Glomerular endothelial cell (primary cell): ENCODE measurements at regions not wholly inside any gene's neighbourhood (a gene's known extent, or its start where the extent isn't known, plus 50 kb on each side); places are given as distances from the start of the nearest gene placed in this dataset.

Source experiments
- DNase-seq: peaks from one replicate; pipeline ENCODE4 v3.0.0-alpha.2; 2011; ENCODE audit warnings: low read depth, low spot score; ENCODE audit errors: extremely low read depth

DNA sequence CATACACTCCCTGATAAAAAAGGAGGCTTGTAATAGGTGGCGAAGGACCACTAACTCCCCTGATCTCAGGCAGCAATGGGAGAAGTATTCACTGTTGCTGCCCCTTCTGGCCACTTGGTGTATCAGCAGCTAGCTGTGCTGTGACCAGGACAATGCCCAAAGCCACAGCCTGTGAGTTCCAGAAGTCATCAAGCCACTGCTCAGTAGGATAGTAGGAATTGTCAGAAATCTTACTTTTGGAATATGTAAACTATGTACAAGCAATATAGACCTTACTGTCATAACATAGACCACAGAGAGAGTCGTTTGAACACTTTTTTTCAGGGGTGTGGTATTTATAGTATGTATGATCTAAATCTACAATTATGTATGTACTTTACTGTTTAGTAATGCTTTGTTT lies 248.3 kb upstream of the CAMK1G start:
- DNase-seq = no peak

- DNase-seq = no peak
Observed at GRCh38 chr1:209341146-209341545, 242.4 kb upstream of the CAMK1G start.

DNA sequence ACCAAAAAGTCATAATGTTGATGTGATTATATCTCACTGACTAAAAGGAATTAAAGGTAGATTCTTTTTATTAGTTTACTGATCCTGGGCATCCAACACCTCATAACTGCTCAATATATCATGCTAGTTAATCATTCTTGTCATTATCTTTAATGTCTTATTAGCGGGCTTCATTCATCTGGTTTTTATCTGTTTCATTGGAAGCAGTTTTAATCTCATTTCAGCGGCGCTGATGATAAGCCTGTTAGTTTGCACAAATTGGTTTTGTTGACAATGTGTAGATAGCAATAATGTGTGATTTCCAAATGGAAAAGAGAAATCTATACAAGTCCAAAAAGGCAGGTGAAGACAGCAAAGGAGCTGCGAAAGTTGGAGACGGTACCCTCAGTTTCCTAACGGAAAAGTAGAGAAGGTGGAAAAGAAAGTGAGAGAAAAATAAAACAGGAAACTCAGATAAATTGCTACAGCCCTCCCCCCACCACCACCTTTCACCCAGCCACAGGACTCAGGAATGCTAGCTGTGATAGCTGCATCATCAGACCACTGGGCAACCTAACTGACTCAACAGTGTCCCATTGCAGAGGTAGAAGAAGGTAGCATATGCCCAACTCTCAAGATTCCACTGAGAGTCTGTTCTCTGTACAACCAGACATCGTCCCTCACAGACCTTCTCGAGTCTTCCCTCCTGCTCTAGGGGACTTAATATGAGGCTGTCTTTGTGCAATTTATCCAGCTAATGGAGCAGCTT lies 241.7 kb upstream of the CAMK1G start:
- no peak for DNase-seq

GRCh38 chr1:209342441-209343175 lies 240.9 kb upstream of the CAMK1G start:
- DNase-seq = no peak

DNA sequence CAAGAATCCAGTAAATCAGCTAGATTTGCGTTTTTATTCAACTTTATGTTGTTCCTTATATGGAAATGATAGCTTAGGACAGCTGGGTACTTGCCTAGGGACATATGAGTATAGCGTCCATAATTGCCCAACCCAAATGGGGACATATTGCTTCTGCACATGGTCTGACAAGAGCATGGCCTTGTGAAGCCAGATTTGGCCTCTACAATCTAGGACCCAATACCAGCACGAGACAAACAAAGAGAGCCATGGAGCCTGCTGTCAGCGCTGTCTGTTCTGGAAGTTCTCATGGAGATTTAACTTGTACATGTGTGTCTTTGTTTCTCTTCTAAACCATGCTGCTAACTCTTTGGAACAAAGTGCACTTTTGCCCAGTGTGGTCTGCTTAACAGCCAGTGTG lies 240.0 kb upstream of the CAMK1G start:
- no peak for DNase-seq

DNA sequence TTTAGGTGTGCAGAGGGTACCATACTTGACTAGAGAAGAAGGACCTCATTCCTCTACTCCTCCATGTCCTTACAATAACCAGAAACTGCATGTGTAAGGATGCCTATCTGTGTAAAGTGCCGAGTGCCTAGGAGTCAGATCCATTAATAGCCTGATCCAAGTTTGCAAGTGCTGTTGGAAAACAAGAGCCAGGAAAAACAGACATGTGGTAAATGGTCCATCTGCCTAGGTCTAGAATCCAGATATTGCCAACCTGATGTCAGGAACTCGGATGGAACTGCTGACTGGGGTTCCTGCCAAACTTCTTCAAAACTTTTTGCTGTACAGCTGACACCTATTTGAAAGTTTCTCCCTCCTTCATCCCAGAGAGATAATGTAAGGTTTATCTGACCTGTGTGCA lies 239.4 kb upstream of the CAMK1G start:
- DNase-seq = no peak

GRCh38 chr1:209349363-209350308 lies 233.9 kb upstream of the CAMK1G start:
- no peak for DNase-seq

GRCh38 chr1:209353053-209353452 lies 230.5 kb upstream of the CAMK1G start:
- DNase-seq = no peak

DNA sequence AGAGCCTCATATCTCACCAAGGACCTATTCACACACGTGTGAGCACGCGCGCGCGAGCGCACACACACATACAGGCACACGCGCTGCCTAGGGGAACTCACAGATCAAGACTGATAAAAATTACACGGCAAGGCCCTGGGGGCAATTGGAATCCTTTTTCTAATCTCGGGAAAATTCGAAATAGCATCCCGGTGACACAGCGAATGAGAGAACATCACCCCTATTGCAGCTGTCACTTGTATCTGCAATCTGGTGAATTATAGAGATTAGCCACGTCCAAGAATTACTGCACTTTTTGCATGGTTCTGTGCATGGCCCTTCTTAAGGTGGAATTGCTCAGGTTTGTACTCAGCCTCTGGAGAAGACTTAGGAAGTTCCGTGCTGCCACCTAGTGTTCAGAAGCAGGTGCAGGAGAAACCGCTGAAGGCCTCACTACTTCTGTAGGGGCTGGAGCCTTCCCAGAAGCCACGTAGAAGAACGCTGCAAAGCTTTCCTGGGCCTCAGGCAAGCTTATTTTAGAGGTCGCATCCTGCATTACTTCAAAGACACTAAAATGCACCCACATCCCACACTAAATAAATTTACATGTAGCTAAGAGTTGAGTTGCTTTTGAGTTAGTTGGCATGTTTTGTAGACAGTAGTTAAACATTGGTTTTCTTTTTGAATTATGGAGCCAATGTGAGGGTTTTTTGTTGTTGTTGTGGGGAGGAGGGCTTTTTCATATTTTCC lies 229.2 kb upstream of the CAMK1G start:
- DNase-seq = peak; percentile 39

- DNase-seq = no peak
Observed at GRCh38 chr1:209354840-209355165, 228.7 kb upstream of the CAMK1G start.

- no peak for DNase-seq
Observed at GRCh38 chr1:209355415-209355814, 228.1 kb upstream of the CAMK1G start.

DNA sequence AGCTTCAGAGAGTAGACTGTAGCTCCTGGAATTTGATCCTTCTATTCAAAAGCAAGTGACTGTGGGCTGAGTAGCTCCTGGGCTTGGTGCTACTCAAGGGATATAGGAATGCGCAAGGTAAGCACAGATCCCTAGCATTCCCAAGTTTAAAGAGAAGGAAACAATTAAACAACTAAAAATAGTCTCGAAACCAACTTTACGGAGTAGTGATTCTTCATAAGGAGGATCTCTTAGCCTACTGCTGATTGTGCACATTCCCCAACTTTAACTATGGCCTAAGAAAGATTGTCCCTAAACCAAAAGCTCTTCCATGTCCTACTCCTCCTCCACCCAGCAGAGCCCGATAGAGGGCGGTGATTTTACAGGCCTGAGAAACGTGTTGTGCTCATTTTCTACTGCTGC lies 226.5 kb upstream of the CAMK1G start:
- DNase-seq = no peak

DNA sequence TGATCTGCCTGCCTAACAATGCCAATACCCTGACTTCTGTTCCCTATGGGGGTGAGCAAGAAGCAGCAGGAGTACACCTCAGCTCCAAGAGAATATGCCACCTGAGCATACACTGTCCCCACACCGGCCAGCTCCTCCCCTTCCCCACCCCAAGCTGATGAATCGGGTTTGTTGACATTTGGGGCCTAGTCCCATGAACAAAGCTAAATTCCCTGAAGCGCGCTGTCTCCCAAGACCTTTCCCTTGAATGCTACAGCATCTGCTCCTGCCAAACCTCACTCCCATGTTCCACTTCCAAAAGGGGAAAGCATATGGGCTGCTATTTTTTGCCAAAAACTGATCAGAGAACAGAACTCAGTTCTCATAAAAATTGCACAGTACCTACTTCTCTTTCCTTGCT lies 220.4 kb upstream of the CAMK1G start:
- DNase-seq = no peak

GRCh38 chr1:209364716-209365115 lies 218.8 kb upstream of the CAMK1G start:
- no peak for DNase-seq

GRCh38 chr1:209367061-209367772 lies 216.3 kb upstream of the CAMK1G start:
- DNase-seq = no peak

- DNase-seq = no peak
Observed at GRCh38 chr1:209368864-209369598, 214.5 kb upstream of the CAMK1G start.

DNA sequence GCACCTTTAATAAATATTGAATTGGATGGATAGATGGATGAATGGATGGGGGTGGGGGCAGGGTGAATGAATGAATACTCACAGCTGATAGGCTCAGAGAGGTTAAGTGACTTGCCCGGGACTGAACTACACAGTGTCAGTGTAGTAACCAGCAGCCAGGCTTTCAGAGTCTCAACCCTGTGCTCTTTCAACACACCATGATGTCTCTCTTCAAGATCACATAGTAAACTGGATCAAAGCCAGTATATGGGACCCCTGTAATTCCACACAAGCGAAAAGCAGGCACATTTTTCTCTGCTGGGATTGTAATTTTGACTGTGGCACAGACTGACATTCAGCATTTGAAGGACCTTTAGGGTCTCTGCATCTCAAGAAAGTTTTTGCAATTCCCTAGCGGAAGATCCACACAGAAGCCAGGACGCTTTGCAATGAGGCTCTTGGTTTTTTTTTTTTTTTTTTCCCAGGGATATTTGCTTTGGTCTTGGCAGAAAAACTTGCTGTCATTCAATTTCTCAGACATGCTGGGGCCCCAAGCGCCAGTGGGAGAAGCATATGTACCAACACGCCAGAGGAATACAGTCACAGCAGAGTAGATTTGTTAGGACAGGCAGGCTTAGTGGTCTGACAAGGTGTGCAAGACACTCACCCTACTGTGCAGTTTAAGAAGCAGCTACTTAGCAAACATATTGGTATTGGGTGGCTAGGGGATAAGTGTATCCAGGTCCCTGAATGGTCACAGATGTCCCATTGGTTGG lies 213.1 kb upstream of the CAMK1G start:
- no peak for DNase-seq

- DNase-seq = no peak
Observed at GRCh38 chr1:209375097-209375496, 208.4 kb upstream of the CAMK1G start.
